Ascending aorta (tissue), 2 donors: ENCODE measurements at regions not wholly inside any gene's neighbourhood (a gene's known extent, or its start where the extent isn't known, plus 50 kb on each side); places are given as distances from the start of the nearest gene placed in this dataset.
"Not testable (repeated sequence)": the region's sequence is repeated elsewhere in the genome, so short reads cannot be mapped to it uniquely, and the experiment has no call there.

ENCODE experiments used
- DNase-seq, 2 donors: peaks; one replicate each; pipeline ENCODE4 v3.0.0-alpha.2; 2019; ENCODE audit warnings: low spot score in 2 of 2
- H3K27ac ChIP-seq, 2 donors: fragments of 200-600 bp; sonication (generic); one replicate each; pipeline ENCODE4 v1.5.1; 2016 to 2017; ENCODE audit warnings: mild to moderate bottlenecking in 1 of 2
- H3K27me3 ChIP-seq: fragments of 200-600 bp; sonication (generic); one replicate; pipeline ENCODE4 v1.5.1; 2017
- H3K36me3 ChIP-seq, 2 donors: fragments of 200-600 bp; sonication (generic); one replicate each; pipeline ENCODE4 v1.5.1; 2016
- H3K4me1 ChIP-seq, 2 donors: fragments of 200-600 bp; sonication (generic); one replicate each; pipeline ENCODE4 v1.5.1; 2016 to 2017; ENCODE audit warnings: mild to moderate bottlenecking in 1 of 2
- H3K4me3 ChIP-seq, 2 donors: fragments of 200-600 bp; sonication (generic); one replicate each; pipeline ENCODE4 v1.5.1; 2016 to 2017; ENCODE audit warnings: mild to moderate bottlenecking in 1 of 2
- H3K9me3 ChIP-seq, 2 donors: fragments of 200-600 bp; sonication (generic); one replicate each; pipeline ENCODE4 v1.5.1; 2016
- intact Hi-C: fragments of 100-400 bp; cut with DNase I; formaldehyde crosslinking; loops from one replicate; pipeline ENCODE4 v1.15.1; 2023
- TF ChIP-seq, protein P1 (sequence below), 3 experiments: fragments of 200-600 bp in 2 of 3; fragments of 450-650 bp in 1 of 3; sonication (generic) in 2 of 3; IDR thresholded peaks; one replicate each; pipeline ENCODE4 v1.5.1; 2016 to 2019; ENCODE audit warnings: antibody characterized with exemption in 3 of 3, mild to moderate bottlenecking in 1 of 3, moderate library complexity in 1 of 3

- Histone ChIP-seq H3K27ac (no peak overlapping the region), H3K9me3 (no peaks in the 10 kb centered on the region), H3K4me1 (no peaks in the 10 kb centered on the region), H3K36me3 (no peaks in the 10 kb centered on the region), H3K4me3 (no peak overlapping the region), H3K27me3 (no peaks in the 10 kb centered on the region)
- no peak for DNase-seq
- intact Hi-C loops: no loop called here
- TF ChIP-seq, protein P1, sequence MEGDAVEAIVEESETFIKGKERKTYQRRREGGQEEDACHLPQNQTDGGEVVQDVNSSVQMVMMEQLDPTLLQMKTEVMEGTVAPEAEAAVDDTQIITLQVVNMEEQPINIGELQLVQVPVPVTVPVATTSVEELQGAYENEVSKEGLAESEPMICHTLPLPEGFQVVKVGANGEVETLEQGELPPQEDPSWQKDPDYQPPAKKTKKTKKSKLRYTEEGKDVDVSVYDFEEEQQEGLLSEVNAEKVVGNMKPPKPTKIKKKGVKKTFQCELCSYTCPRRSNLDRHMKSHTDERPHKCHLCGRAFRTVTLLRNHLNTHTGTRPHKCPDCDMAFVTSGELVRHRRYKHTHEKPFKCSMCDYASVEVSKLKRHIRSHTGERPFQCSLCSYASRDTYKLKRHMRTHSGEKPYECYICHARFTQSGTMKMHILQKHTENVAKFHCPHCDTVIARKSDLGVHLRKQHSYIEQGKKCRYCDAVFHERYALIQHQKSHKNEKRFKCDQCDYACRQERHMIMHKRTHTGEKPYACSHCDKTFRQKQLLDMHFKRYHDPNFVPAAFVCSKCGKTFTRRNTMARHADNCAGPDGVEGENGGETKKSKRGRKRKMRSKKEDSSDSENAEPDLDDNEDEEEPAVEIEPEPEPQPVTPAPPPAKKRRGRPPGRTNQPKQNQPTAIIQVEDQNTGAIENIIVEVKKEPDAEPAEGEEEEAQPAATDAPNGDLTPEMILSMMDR (IDR thresholded peaks at IDR 0.05): no peak
Observed at GRCh38 chr16:66176731-66177130, 189.8 kb upstream of the CDH5 start.

DNA sequence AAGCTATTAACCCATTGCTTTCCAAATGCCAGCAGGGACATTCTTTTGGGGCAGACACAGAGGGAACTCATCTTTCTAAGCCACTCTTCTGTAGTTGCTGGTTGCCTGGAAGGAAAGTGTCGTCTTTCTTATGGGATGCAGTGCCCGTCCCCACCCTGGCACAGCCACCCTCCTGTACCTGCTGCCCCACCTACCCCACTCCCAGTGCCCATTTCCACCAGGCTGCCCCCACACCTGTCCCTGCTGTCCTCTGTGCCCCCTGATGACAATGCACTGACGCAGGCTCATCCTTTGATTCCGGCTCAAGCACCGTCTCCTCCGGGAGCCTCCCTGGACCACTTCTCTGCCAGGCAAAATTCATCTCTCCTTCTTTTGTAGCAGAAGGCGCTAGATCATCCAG is 190.4 kb upstream of the CDH5 start:
- no peaks in the 10 kb centered on the region for H3K4me1 ChIP-seq
- intact Hi-C loops: no loop called here
- no peak for DNase-seq
- no peaks in the 10 kb centered on the region for H3K27me3 ChIP-seq
- no peaks in the 10 kb centered on the region for H3K36me3 ChIP-seq
- H3K9me3 ChIP-seq: no peaks in the 10 kb centered on the region
- TF ChIP-seq, protein P1 (IDR thresholded peaks at IDR 0.05): no peak
- no peak overlapping the region for H3K27ac ChIP-seq
- H3K4me3 ChIP-seq: no peak overlapping the region

GRCh38 chr16:66175636-66176035 is 190.9 kb upstream of the CDH5 start:
- no peak for DNase-seq
- H3K36me3 ChIP-seq: no peaks in the 10 kb centered on the region
- no peak overlapping the region for H3K4me3 ChIP-seq
- TF ChIP-seq, protein P1 (IDR thresholded peaks at IDR 0.05): no peak
- H3K4me1 ChIP-seq: no peaks in the 10 kb centered on the region
- H3K9me3 ChIP-seq: no peaks in the 10 kb centered on the region
- no peak overlapping the region for H3K27ac ChIP-seq
- H3K27me3 ChIP-seq: no peaks in the 10 kb centered on the region
- intact Hi-C loops: no loop called here

- H3K36me3 ChIP-seq: no peaks in the 10 kb centered on the region
- intact Hi-C loops: no loop called here
- TF ChIP-seq, protein P1 (IDR thresholded peaks at IDR 0.05): no peak
- H3K4me3 ChIP-seq: no peak overlapping the region
- no peak overlapping the region for H3K27ac ChIP-seq
- no peaks in the 10 kb centered on the region for H3K27me3 ChIP-seq
- no peaks in the 10 kb centered on the region for H3K4me1 ChIP-seq
- H3K9me3 ChIP-seq: no peaks in the 10 kb centered on the region
- DNase-seq: no peak
Observed at GRCh38 chr16:66175058-66175457, 191.4 kb upstream of the CDH5 start.

GRCh38 chr16:66173796-66174195 is 192.7 kb upstream of the CDH5 start:
- H3K4me1 ChIP-seq, H3K9me3 ChIP-seq, H3K27ac ChIP-seq, H3K4me3 ChIP-seq, intact Hi-C loops, H3K36me3 ChIP-seq, H3K27me3 ChIP-seq, DNase-seq: not testable (repeated sequence)

GRCh38 chr16:66173181-66173580 is 193.3 kb upstream of the CDH5 start:
- intact Hi-C loops: not testable (repeated sequence)

DNA sequence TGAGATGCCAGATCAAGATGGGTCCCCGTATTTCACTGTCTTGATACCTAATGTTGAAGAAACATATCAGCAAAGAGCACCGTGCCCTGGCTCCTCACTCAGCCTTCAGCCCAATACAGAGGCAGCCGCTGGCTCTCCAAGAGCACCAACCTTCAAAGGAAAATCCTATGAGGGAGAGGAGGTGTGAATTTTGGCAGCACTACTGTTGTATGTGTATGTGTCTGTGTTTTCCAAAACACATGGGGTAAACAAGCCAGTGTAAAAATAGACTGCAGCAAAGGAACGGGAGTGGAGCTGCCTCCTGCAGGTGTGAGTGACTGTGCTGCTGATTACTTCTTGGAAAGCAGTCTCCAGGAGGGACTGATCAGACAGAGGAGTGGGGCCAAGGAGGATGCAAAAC is 194.0 kb upstream of the CDH5 start:
- Histone ChIP-seq H3K4me3 (no peak overlapping the region), H3K4me1 (no peaks in the 10 kb centered on the region), H3K27ac (no peak overlapping the region), H3K36me3 (no peaks in the 10 kb centered on the region), H3K9me3 (no peaks in the 10 kb centered on the region), H3K27me3 (no peaks in the 10 kb centered on the region)
- no peak for DNase-seq
- intact Hi-C loops: no loop called here
- TF ChIP-seq, protein P1 (IDR thresholded peaks at IDR 0.05): no peak

More at GRCh38 chr16:66173181-66173580, 193.3 kb upstream of the CDH5 start:
- H3K4me1 ChIP-seq, H3K27ac ChIP-seq, H3K9me3 ChIP-seq, H3K27me3 ChIP-seq, H3K36me3 ChIP-seq, DNase-seq, H3K4me3 ChIP-seq: not testable (repeated sequence)
